Retinal pigment epithelial cell (primary cell): ENCODE measurements at regions not wholly inside any gene's neighbourhood (a gene's known extent, or its start where the extent isn't known, plus 50 kb on each side); places are given as distances from the start of the nearest gene placed in this dataset.

Experiments
- DNase-seq: peaks from one replicate; pipeline ENCODE4 v3.0.0-alpha.2; 2010; ENCODE audit warnings: low read depth
- H3K4me3 ChIP-seq: 2 replicates; pipeline ENCODE4 v1.5.1; 2011; ENCODE audit warnings: mild to moderate bottlenecking, low read length, control low read depth, moderate library complexity
- CTCF ChIP-seq: conservative IDR thresholded peaks from 2 replicates; pipeline ENCODE4 v1.5.1; 2011; ENCODE audit warnings: low read depth, low read length, control low read depth, inconsistent platforms

- no peak for TF ChIP-seq CTCF
- DNase-seq: no peak
- H3K4me3 ChIP-seq: no peak overlapping the region
Observed at GRCh38 chr1:177472567-177472966, 301.8 kb downstream of the BRINP2 start.

- H3K4me3 ChIP-seq: no peak overlapping the region
- no peak for TF ChIP-seq CTCF
- no peak for DNase-seq
Observed at GRCh38 chr1:177471244-177471643, 300.5 kb downstream of the BRINP2 start.

GRCh38 chr1:177469519-177469918 lies 298.8 kb downstream of the BRINP2 start:
- DNase-seq: no peak
- TF ChIP-seq CTCF: no peak
- no peak overlapping the region for H3K4me3 ChIP-seq

- H3K4me3 ChIP-seq: no peak overlapping the region
- TF ChIP-seq CTCF: no peak
- no peak for DNase-seq
Observed at GRCh38 chr1:177466286-177466685, 295.5 kb downstream of the BRINP2 start.

- no peak for TF ChIP-seq CTCF
- H3K4me3 ChIP-seq: no peak overlapping the region
- DNase-seq: no peak
Observed at GRCh38 chr1:177464686-177465085, 293.9 kb downstream of the BRINP2 start.

- DNase-seq: no peak
- TF ChIP-seq CTCF: no peak
- no peak overlapping the region for H3K4me3 ChIP-seq
Observed at GRCh38 chr1:177451191-177451590, 280.4 kb downstream of the BRINP2 start.

- TF ChIP-seq CTCF: no peak
- no peak overlapping the region for H3K4me3 ChIP-seq
- DNase-seq: no peak
Observed at GRCh38 chr1:177448652-177449357, 278.0 kb downstream of the BRINP2 start.
